Psoas muscle (tissue), 7 donors: ENCODE measurements at regions not wholly inside any gene's neighbourhood (a gene's known extent, or its start where the extent isn't known, plus 50 kb on each side); places are given as distances from the start of the nearest gene placed in this dataset.

Source experiments
- ATAC-seq, 4 donors: fragments of 200-7000 bp; cut with Tn5 transposase; one replicate each; pipeline ENCODE4 v1.9.1; 2020; ENCODE audit warnings: moderate library complexity in 3 of 4, mild to moderate bottlenecking in 2 of 4
- DNase-seq, 2 donors: peaks; one replicate each; pipeline ENCODE4 v3.0.0-alpha.2; 2020
- H3K27ac ChIP-seq: fragments of 200-600 bp; one replicate; pipeline ENCODE4 v1.8.0; 2022
- H3K27me3 ChIP-seq, 3 donors: fragments of 200-600 bp in 1 of 3; one replicate each; pipeline versions ENCODE4 v1.6.1 to v1.8.0; 2013 to 2022; ENCODE audit warnings: low read length in 2 of 3, mild to moderate bottlenecking in 2 of 3, moderate library complexity in 1 of 3; ENCODE audit not compliant: insufficient read depth in 3 of 3
- H3K36me3 ChIP-seq, 2 donors: fragments of 200-600 bp in 1 of 2; one replicate each; pipeline versions ENCODE4 v1.6.1 to v1.8.0; 2013 to 2022; ENCODE audit warnings: low read depth in 1 of 2, mild to moderate bottlenecking in 1 of 2, moderate library complexity in 1 of 2; ENCODE audit not compliant: insufficient read depth in 1 of 2
- H3K4me1 ChIP-seq: fragments of 200-600 bp; one replicate; pipeline ENCODE4 v1.8.0; 2022
- H3K4me3 ChIP-seq: fragments of 200-600 bp; one replicate; pipeline ENCODE4 v1.8.0; 2022; ENCODE audit warnings: mild to moderate bottlenecking
- H3K9me3 ChIP-seq: fragments of 200-600 bp; one replicate; pipeline ENCODE4 v1.8.0; 2022
- CTCF ChIP-seq: fragments of 200-600 bp; IDR thresholded peaks from one replicate; pipeline ENCODE4 v1.8.0; 2022; ENCODE audit warnings: antibody characterized with exemption
- WGBS, 3 donors: extraction: QIAGEN DNeasy Blood & Tissue Kit; methylation state at CpG; one replicate each; pipeline versions ENCODE4 v1.1.6 to v1.1.7; 2013; 5-methylcytosine and 5-hydroxymethylcytosine counted together
- intact Hi-C, 2 donors: fragments of 100-400 bp; cut with DNase I; formaldehyde crosslinking; loops; one replicate each; pipeline versions ENCODE4 v1.11.0 to v1.14.2; 2022
- donor health status: healthy with polysubstance abuse.
- donor health status: DM: no; HTN: no; CAD: no; lungs with moderate emphysema.
- donor health status: Bipolar disorder and iron deficiency.
- donor health status: healthy.
- donor health status: DM: yes; HTN: yes; CAD: no.
- donor health status: DM: no; HTN: no; CAD: no.
- donor health status: DM: yes; HTN: yes; CAD: no.

- no peak for ATAC-seq
- intact Hi-C loops = no loop called here
- Histone ChIP-seq H3K9me3 (no peaks in the 10 kb centered on the region), H3K27me3 (no peaks in the 10 kb centered on the region), H3K36me3 (no peaks in the 10 kb centered on the region), H3K4me1 (no peaks in the 10 kb centered on the region), H3K4me3 (no peak overlapping the region), H3K27ac (no peak overlapping the region)
- 14 to 36% (median 30%) methylated on average over 1 of the region's 1 CpG for WGBS, 3 donors
- no peak for TF ChIP-seq CTCF
- DNase-seq = no peak
Observed at GRCh38 chr14:87018294-87018693, 974.7 kb downstream of the GALC start.

GRCh38 chr14:87017335-87017734 lies 975.6 kb downstream of the GALC start:
- ATAC-seq = no peak

DNA sequence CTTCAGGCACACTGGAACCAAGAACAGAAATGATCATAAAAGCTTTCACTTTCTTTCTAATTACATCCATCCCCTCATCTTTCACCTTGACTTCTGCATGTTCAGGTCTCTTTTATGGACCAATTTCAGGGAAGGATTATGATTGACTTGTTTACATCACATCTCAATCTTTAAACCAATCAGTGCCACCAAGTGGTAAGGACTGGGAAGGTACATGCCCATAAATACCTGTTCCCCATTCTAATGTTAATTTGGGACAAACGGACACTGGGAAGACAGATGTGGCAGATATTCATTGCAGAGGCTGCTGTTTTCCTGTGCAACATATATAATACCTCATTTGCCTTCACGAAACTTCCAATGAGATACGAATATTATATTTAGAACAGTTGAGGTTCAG lies 978.1 kb downstream of the GALC start:
- H3K4me3 ChIP-seq = no peak overlapping the region
- no peaks in the 10 kb centered on the region for H3K27me3 ChIP-seq
- TF ChIP-seq CTCF = no peak
- ATAC-seq (no peak), DNase-seq (no peak)
- H3K9me3 ChIP-seq = no peaks in the 10 kb centered on the region
- H3K4me1 ChIP-seq = no peaks in the 10 kb centered on the region
- H3K27ac ChIP-seq = no peak overlapping the region
- intact Hi-C loops = no loop called here
- H3K36me3 ChIP-seq = no peaks in the 10 kb centered on the region
- WGBS, 3 donors = 74 to 76% (median 75%) methylated on average over 3 of the region's 3 CpGs

More at GRCh38 chr14:87017335-87017734, 975.6 kb downstream of the GALC start:
- no peaks in the 10 kb centered on the region for H3K9me3 ChIP-seq
- no peaks in the 10 kb centered on the region for H3K4me1 ChIP-seq
- no peaks in the 10 kb centered on the region for H3K36me3 ChIP-seq
- H3K27me3 ChIP-seq = no peaks in the 10 kb centered on the region
- no peak for TF ChIP-seq CTCF
- no peak for DNase-seq
- intact Hi-C loops = no loop called here
- H3K27ac ChIP-seq = no peak overlapping the region
- H3K4me3 ChIP-seq = no peak overlapping the region
- WGBS, 3 donors = 46 to 55% (median 53%) methylated on average over 2 of the region's 2 CpGs

DNA sequence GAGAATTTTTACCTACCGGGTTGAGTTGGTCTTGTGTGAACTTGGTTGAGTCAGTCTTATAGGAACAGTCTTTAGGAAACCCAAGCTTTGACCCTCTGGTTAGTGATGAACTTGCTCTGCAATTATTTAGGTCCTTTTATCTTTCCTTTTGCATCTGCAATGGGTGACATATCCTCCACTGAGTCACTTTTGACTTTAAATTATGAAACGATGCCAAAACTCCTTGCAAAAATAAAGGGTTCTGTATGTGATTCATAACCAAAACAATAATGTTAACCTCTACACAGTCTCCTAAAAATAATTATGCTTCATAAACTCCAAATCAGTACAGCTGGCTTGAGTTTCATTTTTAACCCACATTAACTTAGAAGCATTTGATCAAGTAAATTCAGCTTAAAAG lies 979.4 kb downstream of the GALC start:
- Histone ChIP-seq H3K27ac (no peak overlapping the region), H3K9me3 (no peaks in the 10 kb centered on the region), H3K36me3 (no peaks in the 10 kb centered on the region), H3K4me1 (no peaks in the 10 kb centered on the region), H3K27me3 (no peaks in the 10 kb centered on the region), H3K4me3 (no peak overlapping the region)
- intact Hi-C loops = no loop called here
- DNase-seq = no peak
- WGBS, 3 donors = 84 to 86% (median 86%) methylated on average over 2 of the region's 2 CpGs
- no peak for TF ChIP-seq CTCF
- no peak for ATAC-seq

DNA sequence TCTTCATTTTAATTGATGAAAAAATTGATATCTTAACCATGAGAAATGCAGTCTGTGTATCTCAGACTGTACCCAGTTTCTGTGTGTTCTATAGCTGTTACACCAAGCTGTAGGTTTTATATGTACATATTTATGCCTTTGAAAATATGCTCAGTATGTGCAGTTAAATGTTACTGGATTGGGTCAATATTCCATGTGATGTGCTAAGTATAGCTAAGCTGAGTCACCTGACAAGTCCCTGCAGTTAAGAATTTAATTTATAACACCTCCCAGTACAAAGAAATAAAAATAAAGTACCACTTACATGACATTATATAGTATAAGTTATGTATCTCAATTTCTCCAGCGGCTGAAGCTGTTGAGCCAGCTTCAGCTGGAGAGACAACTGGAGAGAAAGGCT lies 984.0 kb downstream of the GALC start:
- H3K4me1 ChIP-seq = no peaks in the 10 kb centered on the region
- no peaks in the 10 kb centered on the region for H3K36me3 ChIP-seq

More for the DNA sequence above, 984.0 kb downstream of the GALC start:
- H3K27me3 ChIP-seq = no peaks in the 10 kb centered on the region
- intact Hi-C loops = no loop called here
- DNase-seq = no peak
- H3K27ac ChIP-seq = no peak overlapping the region
- H3K4me3 ChIP-seq = no peak overlapping the region
- TF ChIP-seq CTCF = no peak
- 85 to 90% (median 86%) methylated on average over 1 of the region's 1 CpG for WGBS, 3 donors
- no peaks in the 10 kb centered on the region for H3K9me3 ChIP-seq
- ATAC-seq = no peak
